HCT116 (cell line): ENCODE measurements at regions not wholly inside any gene's neighbourhood (a gene's known extent, or its start where the extent isn't known, plus 50 kb on each side); places are given as distances from the start of the nearest gene placed in this dataset.
"Not testable (repeated sequence)": the region's sequence is repeated elsewhere in the genome, so short reads cannot be mapped to it uniquely, and the experiment has no call there.

ENCODE experiments used
- ATAC-seq: fragments of 200-7000 bp; cut with Tn5 transposase; 2 replicates; pipeline ENCODE4 v1.9.1; 2020; ENCODE audit warnings: mild to moderate bottlenecking, moderate library complexity
- BruUV-seq: library from RNA; stranded (reverse); fragments of 400-500 nt; replicated peaks from 2 replicates; lab custom pipeline; 2021; lab: Mats Ljungman, UMichigan
- CTCF ChIA-PET: fragments of 300-600 bp; sonication (Branson Sonifier 250); formaldehyde crosslinking; loops from one replicate; lab custom pipeline; 2021; ENCODE audit warnings: antibody characterized with exemption; lab: Charles Lee
- POLR2A ChIA-PET: fragments of 300-600, 350-600 bp; sonication (Branson Sonifier 250); formaldehyde crosslinking; loops from one replicate; lab custom pipeline; 2021; ENCODE audit warnings: antibody characterized with exemption; lab: Charles Lee
- RAD21 ChIA-PET, 2 experiments: fragments of 300-600 bp; sonication (Branson Sonifier 250); formaldehyde crosslinking; loops; one replicate each; lab custom pipeline; 2023; ENCODE audit warnings: low total read pairs in 2 of 2; ENCODE audit not compliant: uncharacterized antibody in 2 of 2, unreplicated experiment in 2 of 2, low non-redundant PET in 1 of 2; lab: Charles Lee
- DNase-seq: peaks from one replicate; pipeline ENCODE4 v3.0.0-alpha.2; 2010; ENCODE audit warnings: low read depth, low spot score
- H2AFZ ChIP-seq: fragments of 200-600 bp; shearing (Covaris generic), sonication (generic); 2 replicates; pipeline ENCODE4 v1.6.1; 2017; ENCODE audit warnings: low read depth, mixed run types, mixed read lengths, antibody characterized with exemption, low read length; ENCODE audit not compliant: poor library complexity, severe bottlenecking
- H3K27ac ChIP-seq: 2 replicates; pipeline ENCODE4 v1.5.1; 2012; ENCODE audit warnings: low read depth, low read length
- H3K27me3 ChIP-seq: fragments of 200-600 bp; sonication (generic); 2 replicates; pipeline ENCODE4 v1.6.1; 2016; ENCODE audit warnings: mixed run types, low read length, mixed read lengths; ENCODE audit not compliant: insufficient read depth
- H3K36me3 ChIP-seq, 2 experiments: fragments of 200-500 bp in 1 of 2; fragments of 200-600 bp in 1 of 2; sonication (Bioruptor generic) in 1 of 2; sonication (generic) in 1 of 2; 2 replicates each; pipeline versions ENCODE4 v1.5.1 to v1.6.1; 2014 to 2016; ENCODE audit warnings: low read length in 2 of 2, inconsistent platforms in 1 of 2, mixed read lengths in 1 of 2, mixed run types in 1 of 2; ENCODE audit not compliant: insufficient read depth in 2 of 2, control insufficient read depth in 1 of 2
- H3K4me1 ChIP-seq, 2 experiments: fragments of 200-600 bp in 1 of 2; sonication (generic) in 1 of 2; 2 replicates each; pipeline versions ENCODE4 v1.5.1 to v1.6.1; 2012 to 2017; ENCODE audit warnings: low read length in 2 of 2, inconsistent platforms in 1 of 2, mild to moderate bottlenecking in 1 of 2, mixed read lengths in 1 of 2, mixed run types in 1 of 2, moderate library complexity in 1 of 2; ENCODE audit not compliant: insufficient read depth in 2 of 2, control insufficient read depth in 1 of 2
- H3K4me2 ChIP-seq: fragments of 200-600 bp; sonication (generic); 2 replicates; pipeline ENCODE4 v1.6.1; 2017; ENCODE audit warnings: mixed run types, low read length, mixed read lengths
- H3K4me3 ChIP-seq, 2 experiments: fragments of 200-600 bp in 1 of 2; sonication (generic) in 1 of 2; replicated peaks in 1 of 2; 2 replicates each; pipeline ENCODE4 v1.5.1; 2011 to 2016; ENCODE audit warnings: low read length in 2 of 2, control low read depth in 1 of 2, low read depth in 1 of 2, mild to moderate bottlenecking in 1 of 2, mixed read lengths in 1 of 2, mixed run types in 1 of 2
- H3K79me2 ChIP-seq: fragments of 200-600 bp; sonication (generic); 2 replicates; pipeline ENCODE4 v1.6.1; 2017; ENCODE audit warnings: mild to moderate bottlenecking, mixed run types, low read length, moderate library complexity, mixed read lengths; ENCODE audit not compliant: insufficient read depth
- H3K9ac ChIP-seq: fragments of 200-600 bp; sonication (generic); 2 replicates; pipeline ENCODE4 v1.6.1; 2016; ENCODE audit warnings: low read length, mixed read lengths
- H3K9me2 ChIP-seq: fragments of 200-600 bp; sonication (generic), shearing (Covaris generic); 2 replicates; pipeline ENCODE4 v1.6.1; 2017; ENCODE audit warnings: mixed run types, mild to moderate bottlenecking, moderate library complexity; ENCODE audit not compliant: insufficient read depth
- H3K9me3 ChIP-seq, 2 experiments: fragments of 200-500 bp in 1 of 2; fragments of 200-600 bp in 1 of 2; sonication (Bioruptor generic) in 1 of 2; sonication (generic) in 1 of 2; 2 replicates each; pipeline ENCODE4 v1.6.1; 2014 to 2017; ENCODE audit warnings: low read length in 2 of 2, mixed read lengths in 2 of 2, inconsistent platforms in 1 of 2, low read depth in 1 of 2, mild to moderate bottlenecking in 1 of 2, mixed run types in 1 of 2, moderate library complexity in 1 of 2; ENCODE audit not compliant: control insufficient read depth in 1 of 2, insufficient read depth in 1 of 2
- H4K20me1 ChIP-seq: fragments of 200-600 bp; sonication (generic), shearing (Covaris generic); 2 replicates; pipeline ENCODE4 v1.6.1; 2017; ENCODE audit warnings: mixed run types, mild to moderate bottlenecking, moderate library complexity; ENCODE audit not compliant: insufficient read depth
- CEBPB ChIP-seq: IDR thresholded peaks from 2 replicates; pipeline ENCODE4 v1.6.1; 2012; ENCODE audit warnings: low read depth
- EZH2 ChIP-seq: fragments of 200-600 bp; sonication (generic); IDR thresholded peaks from 2 replicates; pipeline ENCODE4 v1.6.1; 2017; ENCODE audit warnings: antibody characterized with exemption, mixed run types
- FOSL1 ChIP-seq: IDR thresholded peaks from 2 replicates; pipeline ENCODE4 v1.6.1; 2012; ENCODE audit warnings: low read depth
- POLR2A ChIP-seq: IDR thresholded peaks from 2 replicates; pipeline ENCODE4 v1.7.0; 2011; ENCODE audit warnings: borderline replicate concordance; ENCODE audit not compliant: insufficient read depth, insufficient read length; ENCODE audit errors: extremely low read depth
- POLR2AphosphoS5 ChIP-seq: IDR thresholded peaks from 2 replicates; pipeline ENCODE4 v1.6.1; 2011; ENCODE audit warnings: mild to moderate bottlenecking, low read depth, low read length, moderate library complexity
- RAD21 ChIP-seq: IDR thresholded peaks from 2 replicates; pipeline ENCODE4 v1.6.1; 2012; ENCODE audit warnings: low read depth, mild to moderate bottlenecking
- SIN3A ChIP-seq: IDR thresholded peaks from 2 replicates; pipeline ENCODE4 v1.6.1; 2012; ENCODE audit warnings: low read depth
- SP1 ChIP-seq: IDR thresholded peaks from 2 replicates; pipeline ENCODE4 v1.6.1; 2012; ENCODE audit warnings: low read depth
- SRF ChIP-seq: IDR thresholded peaks from 2 replicates; pipeline ENCODE4 v1.6.1; 2012; ENCODE audit warnings: low read depth
- YY1 ChIP-seq: IDR thresholded peaks from 2 replicates; pipeline ENCODE4 v1.6.1; 2011; ENCODE audit warnings: low read length, low read depth, moderate library complexity, mild to moderate bottlenecking; ENCODE audit not compliant: insufficient replicate concordance; ENCODE audit errors: extremely low read depth
- ZNF274 ChIP-seq: fragments of 200-500 bp; sonication (Bioruptor generic); IDR thresholded peaks from 2 replicates; pipeline ENCODE4 v1.6.1; 2014; ENCODE audit warnings: mild to moderate bottlenecking, low read depth, low read length, inconsistent platforms
- intact Hi-C: fragments of 100-400 bp; cut with micrococcal nuclease; formaldehyde crosslinking; loops from 2 replicates; pipeline ENCODE4 v1.10.0; 2022
- TF ChIP-seq, protein P1 (sequence below), 3 experiments: fragments of 200-600 bp in 1 of 3; sonication (generic) in 1 of 3; IDR thresholded peaks in 2 of 3; conservative IDR thresholded peaks in 1 of 3; 2 replicates each; pipeline ENCODE4 v1.5.1; 2012 to 2017; ENCODE audit warnings: low read depth in 2 of 3, low read length in 2 of 3, antibody characterized with exemption in 1 of 3, borderline replicate concordance in 1 of 3, control low read depth in 1 of 3, mild to moderate bottlenecking in 1 of 3, mixed read lengths in 1 of 3, mixed run types in 1 of 3, moderate library complexity in 1 of 3; ENCODE audit not compliant: insufficient read depth in 1 of 3
- TF ChIP-seq, protein P2 (sequence below): IDR thresholded peaks from 2 replicates; pipeline ENCODE4 v1.6.1; 2012; ENCODE audit warnings: low read depth

DNA sequence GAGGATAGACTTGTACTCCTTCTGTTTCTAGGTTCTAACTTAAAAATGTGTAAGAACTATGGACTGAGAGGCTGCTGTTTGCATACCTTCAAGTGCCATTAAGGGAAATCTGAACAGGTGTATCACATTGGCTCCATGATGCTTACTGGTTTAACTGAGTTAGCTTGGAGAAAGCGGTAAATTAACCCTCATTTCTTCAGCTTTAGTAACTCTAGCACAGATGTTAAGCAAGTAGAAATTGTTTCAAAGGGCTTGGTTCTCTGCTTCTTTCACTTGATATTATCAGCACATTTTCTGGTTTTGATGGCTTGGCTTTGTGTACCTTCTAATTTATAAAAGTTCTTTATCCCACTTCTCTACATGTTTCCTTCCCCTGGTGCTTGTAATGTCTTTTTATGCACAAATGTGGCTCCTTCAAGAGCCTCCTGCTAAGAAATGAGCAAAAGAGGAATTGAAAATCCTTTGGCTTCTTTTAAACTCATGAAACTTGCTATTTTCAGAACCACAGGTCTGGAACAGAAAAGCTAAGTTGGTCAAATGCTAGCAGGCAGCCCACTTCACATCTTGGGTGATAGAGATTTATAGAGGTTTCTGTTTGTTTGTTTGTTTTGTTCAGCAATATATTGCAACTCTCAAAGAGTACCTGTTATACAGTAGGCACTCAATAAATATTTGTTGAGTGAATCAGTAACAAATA lies 249.9 kb upstream of the THUMPD2 start (continued):
- TF ChIP-seq CEBPB = no peak

DNA sequence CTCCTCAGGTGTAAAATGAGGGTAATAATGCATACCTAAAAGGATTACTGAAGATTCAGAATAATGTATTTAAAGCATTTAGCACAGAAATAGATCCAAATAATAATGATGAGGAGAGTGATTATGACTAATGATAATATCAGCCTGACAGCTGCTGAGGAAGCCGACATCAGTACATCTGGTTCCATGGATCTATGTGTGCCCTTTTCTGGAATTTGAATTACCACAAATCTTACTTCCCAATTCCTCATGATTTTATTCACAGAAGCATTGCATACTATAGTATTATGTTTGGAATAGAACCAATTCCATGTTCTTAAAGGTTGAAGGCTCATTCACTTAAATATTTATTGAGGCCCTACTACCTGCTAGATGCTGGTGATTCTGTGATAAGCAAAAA lies 248.9 kb upstream of the THUMPD2 start:
- H3K79me2 ChIP-seq = no peaks in the 10 kb centered on the region
- ChIA-PET CTCF (no interaction called here), RAD21 (no interaction called here), POLR2A (no interaction called here)
- no peak overlapping the region for H2AFZ ChIP-seq
- H3K9ac ChIP-seq = no peak overlapping the region
- H3K36me3 ChIP-seq = no peaks in the 10 kb centered on the region
- H3K4me1 ChIP-seq = no peaks in the 10 kb centered on the region
- DNase-seq = no peak
- H3K27ac ChIP-seq = no peak overlapping the region
- ATAC-seq = no peak
- H3K4me2 ChIP-seq = no peak overlapping the region
- no peak overlapping the region for H3K4me3 ChIP-seq
- no peaks in the 10 kb centered on the region for H3K9me2 ChIP-seq
- no peaks in the 10 kb centered on the region for H4K20me1 ChIP-seq
- no peaks in the 10 kb centered on the region for H3K9me3 ChIP-seq
- no peaks in the 10 kb centered on the region for H3K27me3 ChIP-seq
- BruUV-seq = no TSS peak
- TF ChIP-seq, protein P1, sequence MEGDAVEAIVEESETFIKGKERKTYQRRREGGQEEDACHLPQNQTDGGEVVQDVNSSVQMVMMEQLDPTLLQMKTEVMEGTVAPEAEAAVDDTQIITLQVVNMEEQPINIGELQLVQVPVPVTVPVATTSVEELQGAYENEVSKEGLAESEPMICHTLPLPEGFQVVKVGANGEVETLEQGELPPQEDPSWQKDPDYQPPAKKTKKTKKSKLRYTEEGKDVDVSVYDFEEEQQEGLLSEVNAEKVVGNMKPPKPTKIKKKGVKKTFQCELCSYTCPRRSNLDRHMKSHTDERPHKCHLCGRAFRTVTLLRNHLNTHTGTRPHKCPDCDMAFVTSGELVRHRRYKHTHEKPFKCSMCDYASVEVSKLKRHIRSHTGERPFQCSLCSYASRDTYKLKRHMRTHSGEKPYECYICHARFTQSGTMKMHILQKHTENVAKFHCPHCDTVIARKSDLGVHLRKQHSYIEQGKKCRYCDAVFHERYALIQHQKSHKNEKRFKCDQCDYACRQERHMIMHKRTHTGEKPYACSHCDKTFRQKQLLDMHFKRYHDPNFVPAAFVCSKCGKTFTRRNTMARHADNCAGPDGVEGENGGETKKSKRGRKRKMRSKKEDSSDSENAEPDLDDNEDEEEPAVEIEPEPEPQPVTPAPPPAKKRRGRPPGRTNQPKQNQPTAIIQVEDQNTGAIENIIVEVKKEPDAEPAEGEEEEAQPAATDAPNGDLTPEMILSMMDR (IDR thresholded peaks at IDR 0.05 in 2 of 3, conservative IDR thresholded peaks at IDR 0.05 in 1 of 3; ENCODE audit: borderline replicate concordance in 1 of 3, insufficient read depth in 1 of 3, low read depth in 2 of 3, low read length in 2 of 3) = no peak
- TF ChIP-seq POLR2AphosphoS5 = no peak
- TF ChIP-seq YY1 = no peak
- no peak for TF ChIP-seq RAD21
- no peak for TF ChIP-seq FOSL1
- no peak for TF ChIP-seq SRF
- TF ChIP-seq, protein P2, sequence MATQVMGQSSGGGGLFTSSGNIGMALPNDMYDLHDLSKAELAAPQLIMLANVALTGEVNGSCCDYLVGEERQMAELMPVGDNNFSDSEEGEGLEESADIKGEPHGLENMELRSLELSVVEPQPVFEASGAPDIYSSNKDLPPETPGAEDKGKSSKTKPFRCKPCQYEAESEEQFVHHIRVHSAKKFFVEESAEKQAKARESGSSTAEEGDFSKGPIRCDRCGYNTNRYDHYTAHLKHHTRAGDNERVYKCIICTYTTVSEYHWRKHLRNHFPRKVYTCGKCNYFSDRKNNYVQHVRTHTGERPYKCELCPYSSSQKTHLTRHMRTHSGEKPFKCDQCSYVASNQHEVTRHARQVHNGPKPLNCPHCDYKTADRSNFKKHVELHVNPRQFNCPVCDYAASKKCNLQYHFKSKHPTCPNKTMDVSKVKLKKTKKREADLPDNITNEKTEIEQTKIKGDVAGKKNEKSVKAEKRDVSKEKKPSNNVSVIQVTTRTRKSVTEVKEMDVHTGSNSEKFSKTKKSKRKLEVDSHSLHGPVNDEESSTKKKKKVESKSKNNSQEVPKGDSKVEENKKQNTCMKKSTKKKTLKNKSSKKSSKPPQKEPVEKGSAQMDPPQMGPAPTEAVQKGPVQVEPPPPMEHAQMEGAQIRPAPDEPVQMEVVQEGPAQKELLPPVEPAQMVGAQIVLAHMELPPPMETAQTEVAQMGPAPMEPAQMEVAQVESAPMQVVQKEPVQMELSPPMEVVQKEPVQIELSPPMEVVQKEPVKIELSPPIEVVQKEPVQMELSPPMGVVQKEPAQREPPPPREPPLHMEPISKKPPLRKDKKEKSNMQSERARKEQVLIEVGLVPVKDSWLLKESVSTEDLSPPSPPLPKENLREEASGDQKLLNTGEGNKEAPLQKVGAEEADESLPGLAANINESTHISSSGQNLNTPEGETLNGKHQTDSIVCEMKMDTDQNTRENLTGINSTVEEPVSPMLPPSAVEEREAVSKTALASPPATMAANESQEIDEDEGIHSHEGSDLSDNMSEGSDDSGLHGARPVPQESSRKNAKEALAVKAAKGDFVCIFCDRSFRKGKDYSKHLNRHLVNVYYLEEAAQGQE = no peak
- no peak for TF ChIP-seq ZNF274
- TF ChIP-seq POLR2A = no peak
- TF ChIP-seq SP1 = no peak
- no peak for TF ChIP-seq SIN3A
- TF ChIP-seq EZH2 = no peak
- intact Hi-C loops = no loop called here

DNA sequence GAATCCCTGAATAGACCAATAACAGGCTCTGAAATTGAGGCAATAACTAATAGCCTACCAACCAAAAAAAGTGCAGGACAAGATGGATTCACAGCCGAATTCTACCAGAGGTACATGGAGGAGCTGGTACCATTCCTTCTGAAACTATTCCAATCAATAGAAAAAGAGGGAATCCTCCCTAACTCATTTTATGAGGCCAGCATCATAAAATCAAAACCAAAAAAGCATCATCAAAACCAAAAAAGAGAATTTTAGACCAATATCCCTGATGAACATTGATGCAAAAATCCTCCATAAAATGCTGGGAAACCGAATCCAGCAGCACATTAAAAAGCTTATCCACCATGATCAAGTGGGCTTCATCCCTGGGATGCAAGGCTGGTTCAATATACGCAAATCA lies 246.2 kb upstream of the THUMPD2 start:
- H3K4me1 ChIP-seq, H3K27me3 ChIP-seq, H3K79me2 ChIP-seq, DNase-seq, BruUV-seq, H3K9ac ChIP-seq, RAD21 ChIA-PET, H3K27ac ChIP-seq, H4K20me1 ChIP-seq, H3K9me2 ChIP-seq, H2AFZ ChIP-seq, POLR2A ChIA-PET, H3K9me3 ChIP-seq, ATAC-seq, intact Hi-C loops, H3K4me3 ChIP-seq, CTCF ChIA-PET, H3K4me2 ChIP-seq, H3K36me3 ChIP-seq: not testable (repeated sequence)
